Mesendoderm (in vitro differentiated cells): ENCODE measurements at regions not wholly inside any gene's neighbourhood (a gene's known extent, or its start where the extent isn't known, plus 50 kb on each side); places are given as distances from the start of the nearest gene placed in this dataset.

Experiments
- DNase-seq: peaks from one replicate; pipeline ENCODE4 v3.0.0; 2013
- H2AK5ac ChIP-seq: 2 replicates; pipeline ENCODE4 v1.6.1; 2013; ENCODE audit warnings: low read length, inconsistent platforms
- H2BK120ac ChIP-seq: 2 replicates; pipeline ENCODE4 v1.6.1; 2013; ENCODE audit warnings: low read depth, mild to moderate bottlenecking, low read length, moderate library complexity, mixed read lengths
- H2BK15ac ChIP-seq: replicated peaks from 2 replicates; pipeline ENCODE4 v1.6.1; 2013; ENCODE audit warnings: low read depth, mild to moderate bottlenecking, moderate library complexity
- H2BK5ac ChIP-seq: 2 replicates; pipeline ENCODE4 v1.6.1; 2013; ENCODE audit warnings: low read length, inconsistent platforms
- H3K18ac ChIP-seq: 2 replicates; pipeline ENCODE4 v1.6.1; 2013; ENCODE audit warnings: mild to moderate bottlenecking, low read length, mixed read lengths
- H3K23ac ChIP-seq: one replicate; pipeline ENCODE4 v1.6.1; 2013; ENCODE audit warnings: low read length
- H3K27ac ChIP-seq: 2 replicates; pipeline ENCODE4 v1.5.1; 2013; ENCODE audit warnings: low read depth, mild to moderate bottlenecking, inconsistent platforms, low read length, moderate library complexity
- H3K27me3 ChIP-seq: 2 replicates; pipeline ENCODE4 v1.6.1; 2013; ENCODE audit warnings: low read length, control low read depth, mild to moderate bottlenecking, inconsistent platforms; ENCODE audit not compliant: insufficient read depth, poor library complexity
- H3K36me3 ChIP-seq: 2 replicates; pipeline ENCODE4 v1.6.1; 2013; ENCODE audit warnings: low read length, inconsistent platforms; ENCODE audit not compliant: control insufficient read depth, insufficient read depth
- H3K4ac ChIP-seq: one replicate; pipeline ENCODE4 v1.6.1; 2013; ENCODE audit warnings: low read depth, mild to moderate bottlenecking, low read length, moderate library complexity
- H3K4me1 ChIP-seq: 2 replicates; pipeline ENCODE4 v1.6.1; 2013; ENCODE audit warnings: low read depth, low read length, inconsistent platforms; ENCODE audit not compliant: control insufficient read depth
- H3K4me2 ChIP-seq: 2 replicates; pipeline ENCODE4 v1.6.1; 2013; ENCODE audit warnings: low read length
- H3K4me3 ChIP-seq: 2 replicates; pipeline ENCODE4 v1.5.1; 2013; ENCODE audit warnings: mild to moderate bottlenecking, low read length
- H3K56ac ChIP-seq: one replicate; pipeline ENCODE4 v1.6.1; 2013; ENCODE audit warnings: low read length
- H3K79me1 ChIP-seq: 2 replicates; pipeline ENCODE4 v1.6.1; 2013; ENCODE audit warnings: low read length, inconsistent platforms
- H3K79me2 ChIP-seq: 2 replicates; pipeline ENCODE4 v1.6.1; 2013; ENCODE audit warnings: mild to moderate bottlenecking, low read length; ENCODE audit not compliant: control insufficient read depth, insufficient read depth
- H3K9ac ChIP-seq: 2 replicates; pipeline ENCODE4 v1.6.1; 2013; ENCODE audit warnings: low read length, inconsistent platforms
- H4K5ac ChIP-seq: one replicate; pipeline ENCODE4 v1.6.1; 2013; ENCODE audit warnings: low read length
- H4K8ac ChIP-seq: one replicate; pipeline ENCODE4 v1.6.1; 2013; ENCODE audit warnings: low read depth, mild to moderate bottlenecking, control low read depth, low read length, moderate library complexity
- WGBS: extraction: QIAGEN DNeasy Blood & Tissue Kit; methylation state at CpG from one replicate; pipeline ENCODE4 v1.1.7; 2013; ENCODE audit warnings: low lambda C conversion rate, missing lambda C conversion rate; ENCODE audit not compliant: insufficient coverage; ENCODE audit errors: extremely low coverage; 5-methylcytosine and 5-hydroxymethylcytosine counted together

- H3K9ac ChIP-seq: no peak overlapping the region
- H2BK120ac ChIP-seq: no peak overlapping the region
- peaks cover 5% of the 10 kb centered on the region for H3K4me1 ChIP-seq
- H2BK15ac ChIP-seq: no peak overlapping the region
- H4K5ac ChIP-seq: no peak overlapping the region
- H3K4me2 ChIP-seq: no peak overlapping the region
- no peak overlapping the region for H3K56ac ChIP-seq
- H3K23ac ChIP-seq: no peak overlapping the region
- H2BK5ac ChIP-seq: no peak overlapping the region
- H3K27ac ChIP-seq: no peak overlapping the region
- peak; percentile 47 for DNase-seq
- H3K27me3 ChIP-seq: no peaks in the 10 kb centered on the region
- no peak overlapping the region for H3K18ac ChIP-seq
- H4K8ac ChIP-seq: no peak overlapping the region
- no CpG with 5 or more reads among the region's 8 CpGs for WGBS
- H3K4me3 ChIP-seq: no peak overlapping the region
- H3K36me3 ChIP-seq: no peaks in the 10 kb centered on the region
- no peak overlapping the region for H3K4ac ChIP-seq
- no peaks in the 10 kb centered on the region for H3K79me1 ChIP-seq
- H3K79me2 ChIP-seq: no peaks in the 10 kb centered on the region
- H2AK5ac ChIP-seq: no peak overlapping the region
Observed at GRCh38 chr1:57605933-57606332, 182.1 kb upstream of the DAB1 start.

- H3K4ac ChIP-seq: no peak overlapping the region
- DNase-seq: no peak
- peaks cover 19% of the 10 kb centered on the region for H3K4me1 ChIP-seq
- H2BK5ac ChIP-seq: no peak overlapping the region
- peak overlapping the region; percentile 59 for H2BK15ac ChIP-seq
- no peak overlapping the region for H4K8ac ChIP-seq
- no peaks in the 10 kb centered on the region for H3K79me2 ChIP-seq
- H3K18ac ChIP-seq: peak overlapping the region; percentile 19
- H3K4me3 ChIP-seq: no peak overlapping the region
- H4K5ac ChIP-seq: no peak overlapping the region
- H3K23ac ChIP-seq: no peak overlapping the region
- no peak overlapping the region for H2AK5ac ChIP-seq
- H3K79me1 ChIP-seq: no peaks in the 10 kb centered on the region
- WGBS: no CpG with 5 or more reads among the region's 6 CpGs
- peak overlapping the region; percentile 0 for H3K56ac ChIP-seq
- H3K36me3 ChIP-seq: no peaks in the 10 kb centered on the region
- no peak overlapping the region for H3K9ac ChIP-seq
- no peak overlapping the region for H2BK120ac ChIP-seq
- no peak overlapping the region for H3K27ac ChIP-seq
- H3K4me2 ChIP-seq: no peak overlapping the region
- no peaks in the 10 kb centered on the region for H3K27me3 ChIP-seq
Observed at GRCh38 chr1:57603696-57604095, 179.8 kb upstream of the DAB1 start.

- Histone ChIP-seq H3K79me2 (no peaks in the 10 kb centered on the region), H3K56ac (peak overlapping the region; percentile 80), H3K36me3 (no peaks in the 10 kb centered on the region), H2BK15ac (peak overlapping the region; percentile 5), H3K23ac (no peak overlapping the region), H3K79me1 (no peaks in the 10 kb centered on the region), H4K8ac (no peak overlapping the region), H3K4me1 (peaks cover 31% of the 10 kb centered on the region), H4K5ac (no peak overlapping the region), H2BK5ac (peak overlapping the region; percentile 90), H2AK5ac (peak overlapping the region; percentile 99), H3K4me2 (no peak overlapping the region), H2BK120ac (peak overlapping the region; percentile 52), H3K4me3 (no peak overlapping the region), H3K9ac (no peak overlapping the region), H3K27me3 (no peaks in the 10 kb centered on the region), H3K4ac (peak overlapping the region; percentile 90), H3K18ac (peak overlapping the region; percentile 82), H3K27ac (peak overlapping the region; percentile 51)
- peak; percentile 88 for DNase-seq
- no CpG with 5 or more reads among the region's 3 CpGs for WGBS
Observed at GRCh38 chr1:57600424-57600823, 176.6 kb upstream of the DAB1 start.

GRCh38 chr1:57599236-57599994 is 175.6 kb upstream of the DAB1 start:
- H4K5ac ChIP-seq: no peak overlapping the region
- DNase-seq: peak; percentile 95
- H3K36me3 ChIP-seq: no peaks in the 10 kb centered on the region
- H2BK15ac ChIP-seq: peak overlapping the region; percentile 86
- no peaks in the 10 kb centered on the region for H3K79me2 ChIP-seq
- no peaks in the 10 kb centered on the region for H3K79me1 ChIP-seq
- no peak overlapping the region for H3K4me3 ChIP-seq
- H3K18ac ChIP-seq: peak overlapping the region; percentile 82
- no CpG with 5 or more reads among the region's 8 CpGs for WGBS
- H3K56ac ChIP-seq: peak overlapping the region; percentile 80
- no peak overlapping the region for H3K9ac ChIP-seq
- H3K23ac ChIP-seq: no peak overlapping the region
- no peaks in the 10 kb centered on the region for H3K27me3 ChIP-seq
- H3K4me1 ChIP-seq: peaks cover 31% of the 10 kb centered on the region
- H3K4me2 ChIP-seq: no peak overlapping the region
- peak overlapping the region; percentile 33 for H2AK5ac ChIP-seq
- H3K27ac ChIP-seq: peak overlapping the region; percentile 51
- H4K8ac ChIP-seq: no peak overlapping the region
- H2BK120ac ChIP-seq: peak overlapping the region; percentile 52
- H2BK5ac ChIP-seq: peak overlapping the region; percentile 10
- peak overlapping the region; percentile 90 for H3K4ac ChIP-seq

GRCh38 chr1:57597036-57597435 is 173.2 kb upstream of the DAB1 start:
- Histone ChIP-seq H3K27ac (peak overlapping the region; percentile 60), H3K36me3 (no peaks in the 10 kb centered on the region), H2AK5ac (peak overlapping the region; percentile 47), H4K8ac (no peak overlapping the region), H3K4ac (peak overlapping the region; percentile 43), H2BK120ac (peak overlapping the region; percentile 83), H3K18ac (peak overlapping the region; percentile 76), H3K4me2 (no peak overlapping the region), H3K27me3 (no peaks in the 10 kb centered on the region), H3K23ac (no peak overlapping the region), H4K5ac (no peak overlapping the region), H3K79me1 (no peaks in the 10 kb centered on the region), H3K9ac (peak overlapping the region; percentile 22), H3K4me1 (peaks cover 31% of the 10 kb centered on the region), H2BK15ac (peak overlapping the region; percentile 41), H3K79me2 (no peaks in the 10 kb centered on the region), H3K4me3 (no peak overlapping the region), H3K56ac (peak overlapping the region; percentile 68), H2BK5ac (peak overlapping the region; percentile 78)
- WGBS: no CpG with 5 or more reads among the region's 4 CpGs
- DNase-seq: peak; percentile 95
